ENCODE measurements at regions not wholly inside any gene's neighbourhood (a gene's known extent, or its start where the extent isn't known, plus 50 kb on each side); places are given as distances from the start of the nearest gene placed in this dataset.

DNA sequence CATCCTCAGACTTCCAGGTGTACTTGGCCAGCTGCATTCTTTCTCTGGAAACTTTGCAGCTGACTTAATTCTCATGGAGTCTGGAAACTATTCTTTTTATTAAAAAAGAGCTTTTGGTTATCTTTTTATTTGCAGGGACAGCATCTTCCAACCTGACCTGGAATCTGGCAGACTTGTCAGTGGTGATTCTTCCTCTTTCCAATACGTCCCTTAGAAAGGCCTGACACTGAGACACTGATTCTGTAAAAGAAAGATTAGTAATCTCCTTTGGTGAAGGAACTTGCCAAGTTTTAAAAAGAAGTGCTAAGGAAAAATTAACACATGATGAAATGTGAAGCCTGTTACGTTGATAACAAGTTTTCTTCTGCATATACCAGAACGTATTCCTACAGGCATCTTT, 440.9 kb upstream of the RAG2 start:
- H3K4me3 ChIP-seq (ENCODE audit: low read depth, low read length): no peak overlapping the region
- TF ChIP-seq CTCF (conservative IDR thresholded peaks at IDR 0.05; ENCODE audit: low read depth, low read length): no peak

GRCh38 chr11:37026741-37027140, 428.7 kb upstream of the RAG2 start:
- TF ChIP-seq CTCF (conservative IDR thresholded peaks at IDR 0.05; ENCODE audit: low read depth, low read length): no peak
- DNase-seq (ENCODE audit: low read depth): no peak
- H3K4me3 ChIP-seq (ENCODE audit: low read depth, low read length): no peak overlapping the region

More for the DNA sequence above, 440.9 kb upstream of the RAG2 start:
- DNase-seq (ENCODE audit: low read depth): no peak

- DNase-seq (ENCODE audit: low read depth): no peak
- no peak for TF ChIP-seq CTCF (conservative IDR thresholded peaks at IDR 0.05; ENCODE audit: low read depth, low read length)
- H3K4me3 ChIP-seq (ENCODE audit: low read depth, low read length): no peak overlapping the region
Measured at GRCh38 chr11:37026326-37026725, 428.3 kb upstream of the RAG2 start.

DNA sequence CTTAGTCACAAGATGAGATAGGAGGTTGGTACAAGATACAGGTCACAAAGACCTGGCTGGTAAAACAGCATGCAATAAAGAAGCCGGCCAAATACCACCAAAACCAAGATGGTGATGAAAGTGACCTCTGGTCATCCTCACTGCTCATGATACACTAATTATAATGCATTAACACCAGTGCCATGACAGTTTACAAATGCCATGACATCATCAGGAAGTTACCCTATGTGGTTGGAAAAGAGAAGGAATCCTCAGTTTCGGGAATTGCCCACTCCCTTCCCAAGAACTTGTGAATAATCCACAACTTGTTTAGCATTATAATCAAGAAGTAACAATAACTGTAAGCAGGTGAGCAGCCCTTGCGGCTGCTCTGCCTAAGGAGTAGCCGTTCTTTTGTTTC, 408.5 kb upstream of the RAG2 start:
- no peak for DNase-seq (ENCODE audit: low read depth)
- no peak for TF ChIP-seq CTCF (conservative IDR thresholded peaks at IDR 0.05; ENCODE audit: low read depth, low read length)

GRCh38 chr11:37002831-37003230, 404.8 kb upstream of the RAG2 start:
- no peak for TF ChIP-seq CTCF (conservative IDR thresholded peaks at IDR 0.05; ENCODE audit: low read depth, low read length)
- H3K4me3 ChIP-seq (ENCODE audit: low read depth, low read length): no peak overlapping the region
- DNase-seq (ENCODE audit: low read depth): no peak

More for the DNA sequence above, 408.5 kb upstream of the RAG2 start:
- no peak overlapping the region for H3K4me3 ChIP-seq (ENCODE audit: low read depth, low read length)

DNA sequence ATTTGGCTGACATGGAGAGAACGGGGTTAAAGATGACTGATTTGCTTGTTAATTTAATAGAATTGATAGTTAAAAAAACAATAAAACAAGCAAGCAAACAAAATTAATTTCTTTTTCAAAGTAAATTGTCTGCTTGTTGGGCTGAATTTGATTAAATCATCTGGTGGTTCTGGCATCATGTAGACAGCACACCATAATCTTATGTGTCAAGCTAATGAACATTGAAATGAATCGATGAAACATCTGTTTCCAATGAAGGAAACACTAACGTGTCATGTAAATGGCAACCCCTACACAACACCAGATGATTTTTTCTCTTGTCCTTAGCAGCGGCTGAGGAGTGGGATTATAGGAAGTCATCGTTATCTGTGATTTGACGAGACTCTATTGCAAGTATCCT, 399.6 kb upstream of the RAG2 start:
- no peak for DNase-seq (ENCODE audit: low read depth)
- H3K4me3 ChIP-seq (ENCODE audit: low read depth, low read length): no peak overlapping the region
- no peak for TF ChIP-seq CTCF (conservative IDR thresholded peaks at IDR 0.05; ENCODE audit: low read depth, low read length)

- no peak overlapping the region for H3K4me3 ChIP-seq (ENCODE audit: low read depth, low read length)
- no peak for TF ChIP-seq CTCF (conservative IDR thresholded peaks at IDR 0.05; ENCODE audit: low read depth, low read length)
- DNase-seq (ENCODE audit: low read depth): no peak
Measured at GRCh38 chr11:36996795-36997194, 398.8 kb upstream of the RAG2 start.
